CD4-positive, alpha-beta T cell (primary cell): ENCODE measurements at regions not wholly inside any gene's neighbourhood (a gene's known extent, or its start where the extent isn't known, plus 50 kb on each side); places are given as distances from the start of the nearest gene placed in this dataset.

Source experiments
- ATAC-seq: fragments of 200-7000 bp; cut with Tn5 transposase; one replicate; pipeline ENCODE4 v1.10.0; 2022; ENCODE audit warnings: mild to moderate bottlenecking; ENCODE audit not compliant: poor library complexity
- CTCF ChIA-PET: fragments of 350-600 bp; sonication (Branson Sonifier 250); formaldehyde crosslinking; loops from one replicate; lab custom pipeline; 2021; ENCODE audit warnings: antibody characterized with exemption, inconsistent platforms; lab: Charles Lee
- POLR2A ChIA-PET: fragments of 350-600 bp; sonication (Branson Sonifier 250); formaldehyde crosslinking; loops from one replicate; lab custom pipeline; 2021; ENCODE audit warnings: antibody characterized with exemption, inconsistent platforms; lab: Charles Lee
- DNase-seq, 14 experiments: peaks; one replicate each; pipeline ENCODE4 v3.0.0-alpha.2; 2013 to 2020; ENCODE audit warnings: mixed read lengths in 2 of 14
- H3K27ac ChIP-seq, 2 donors: one replicate each; pipeline versions ENCODE4 v1.5.1 to v1.7.0; 2013; ENCODE audit warnings: low read length in 2 of 2, low read depth in 1 of 2, mild to moderate bottlenecking in 1 of 2
- H3K27me3 ChIP-seq, 2 experiments: 1 replicate in 1 of 2; 2 replicates in 1 of 2; pipeline versions ENCODE4 v1.6.1 to v1.7.0; 2013; ENCODE audit warnings: low read length in 2 of 2, control low read depth in 1 of 2, mild to moderate bottlenecking in 1 of 2, moderate library complexity in 1 of 2; ENCODE audit not compliant: insufficient read depth in 2 of 2, control insufficient read depth in 1 of 2
- H3K36me3 ChIP-seq: one replicate; pipeline ENCODE4 v1.6.1; 2013; ENCODE audit warnings: low read length, control low read depth; ENCODE audit not compliant: insufficient read depth
- H3K4me1 ChIP-seq: one replicate; pipeline ENCODE4 v1.6.1; 2013; ENCODE audit warnings: low read length, control low read depth; ENCODE audit not compliant: insufficient read depth
- H3K4me3 ChIP-seq: one replicate; pipeline ENCODE4 v1.5.1; 2013; ENCODE audit warnings: mild to moderate bottlenecking, low read length, moderate library complexity
- H3K9me3 ChIP-seq, 2 experiments: 1 replicate in 1 of 2; 2 replicates in 1 of 2; pipeline versions ENCODE4 v1.6.1 to v1.7.0; 2013; ENCODE audit warnings: low read length in 2 of 2, mild to moderate bottlenecking in 2 of 2, control low read depth in 1 of 2, moderate library complexity in 1 of 2; ENCODE audit not compliant: control insufficient read depth in 1 of 2, insufficient read depth in 1 of 2
- H3K27ac Mint-ChIP-seq: one replicate; pipeline ENCODE4 v1.8.0; 2020; ENCODE audit warnings: mixed read lengths
- H3K27me3 Mint-ChIP-seq: one replicate; pipeline ENCODE4 v1.8.0; 2021; ENCODE audit warnings: mixed read lengths
- H3K36me3 Mint-ChIP-seq: one replicate; pipeline ENCODE4 v1.8.0; 2021; ENCODE audit warnings: low read depth, mixed read lengths
- H3K4me1 Mint-ChIP-seq: one replicate; pipeline ENCODE4 v1.8.0; 2021; ENCODE audit warnings: low read depth, mixed read lengths
- H3K4me3 Mint-ChIP-seq: one replicate; pipeline ENCODE4 v1.8.0; 2020; ENCODE audit warnings: mild to moderate bottlenecking, mixed read lengths
- H3K9me3 Mint-ChIP-seq: one replicate; pipeline ENCODE4 v1.8.0; 2020; ENCODE audit warnings: mixed read lengths
- intact Hi-C, 2 experiments: fragments of 100-400 bp; cut with DNase I in 1 of 2; cut with micrococcal nuclease in 1 of 2; formaldehyde crosslinking; loops; one replicate each; pipeline versions ENCODE4 v1.15.1 to v1.9.0; 2023 to 2025; cut with DNase I, micrococcal nuclease
- TF ChIP-seq, protein P1 (sequence below): fragments of 200-600 bp; IDR thresholded peaks from one replicate; pipeline ENCODE4 v1.8.0; 2022; ENCODE audit warnings: antibody characterized with exemption, mild to moderate bottlenecking

DNA sequence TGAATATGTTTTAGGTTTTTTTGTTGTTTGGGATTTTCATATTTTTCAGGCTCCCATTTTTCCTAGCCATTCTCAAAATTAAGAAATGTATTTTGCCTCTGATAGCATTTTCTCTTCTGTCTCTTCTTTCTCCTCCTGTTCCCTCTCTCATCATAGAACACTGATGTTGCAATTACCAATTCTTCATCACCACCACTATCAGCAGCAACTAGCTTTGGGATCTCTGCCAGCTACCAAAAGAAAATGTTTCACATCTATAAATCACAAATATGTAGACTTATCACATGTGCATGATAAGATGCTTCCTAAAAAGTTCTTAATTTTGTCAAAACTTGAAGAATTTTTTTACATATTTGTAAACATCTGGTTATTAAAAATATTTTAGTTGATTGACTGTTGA lies 887.1 kb downstream of the MAT2B start:
- Mint-ChIP-seq H3K36me3 (no peaks in the 10 kb centered on the region), H3K4me1 (no peaks in the 10 kb centered on the region), H3K9me3 (peaks cover 13% of the 10 kb centered on the region), H3K27ac (no peak overlapping the region), H3K27me3 (no peaks in the 10 kb centered on the region), H3K4me3 (no peak overlapping the region)
- DNase-seq: no peak
- ATAC-seq: no peak
- POLR2A ChIA-PET: no interaction called here
- Histone ChIP-seq H3K4me1 (no peaks in the 10 kb centered on the region), H3K9me3 (no peaks in the 10 kb centered on the region), H3K27ac (no peak overlapping the region), H3K27me3 (no peaks in the 10 kb centered on the region), H3K4me3 (no peak overlapping the region), H3K36me3 (no peaks in the 10 kb centered on the region)
- intact Hi-C loops: no loop called here
- TF ChIP-seq, protein P1, sequence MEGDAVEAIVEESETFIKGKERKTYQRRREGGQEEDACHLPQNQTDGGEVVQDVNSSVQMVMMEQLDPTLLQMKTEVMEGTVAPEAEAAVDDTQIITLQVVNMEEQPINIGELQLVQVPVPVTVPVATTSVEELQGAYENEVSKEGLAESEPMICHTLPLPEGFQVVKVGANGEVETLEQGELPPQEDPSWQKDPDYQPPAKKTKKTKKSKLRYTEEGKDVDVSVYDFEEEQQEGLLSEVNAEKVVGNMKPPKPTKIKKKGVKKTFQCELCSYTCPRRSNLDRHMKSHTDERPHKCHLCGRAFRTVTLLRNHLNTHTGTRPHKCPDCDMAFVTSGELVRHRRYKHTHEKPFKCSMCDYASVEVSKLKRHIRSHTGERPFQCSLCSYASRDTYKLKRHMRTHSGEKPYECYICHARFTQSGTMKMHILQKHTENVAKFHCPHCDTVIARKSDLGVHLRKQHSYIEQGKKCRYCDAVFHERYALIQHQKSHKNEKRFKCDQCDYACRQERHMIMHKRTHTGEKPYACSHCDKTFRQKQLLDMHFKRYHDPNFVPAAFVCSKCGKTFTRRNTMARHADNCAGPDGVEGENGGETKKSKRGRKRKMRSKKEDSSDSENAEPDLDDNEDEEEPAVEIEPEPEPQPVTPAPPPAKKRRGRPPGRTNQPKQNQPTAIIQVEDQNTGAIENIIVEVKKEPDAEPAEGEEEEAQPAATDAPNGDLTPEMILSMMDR: no peak
- CTCF ChIA-PET: no interaction called here

DNA sequence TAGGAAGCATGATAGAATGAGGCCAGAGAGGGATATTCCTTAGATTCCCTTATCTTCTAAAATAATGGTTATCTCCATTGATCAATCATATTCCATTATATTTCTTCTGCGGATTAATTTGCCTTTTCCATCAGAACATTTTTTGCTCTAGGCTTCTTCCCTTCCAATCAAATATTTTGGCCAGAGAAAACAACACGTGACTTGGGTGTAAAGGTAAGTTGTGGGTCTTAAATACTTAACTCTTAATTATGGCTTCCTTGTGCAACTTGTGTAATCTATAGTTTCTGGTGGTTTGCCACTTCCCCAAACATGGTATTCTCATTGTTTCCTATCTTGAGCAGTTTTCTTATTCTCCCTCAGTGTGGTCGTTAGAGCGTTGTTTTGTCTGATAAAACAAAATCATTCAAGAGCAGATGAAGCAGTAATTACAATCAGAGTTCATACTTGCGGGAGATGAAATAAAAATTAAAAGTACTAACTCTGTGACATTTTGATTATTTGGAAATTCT lies 889.3 kb downstream of the MAT2B start:
- Histone ChIP-seq H3K9me3 (no peaks in the 10 kb centered on the region), H3K27me3 (no peaks in the 10 kb centered on the region), H3K27ac (no peak overlapping the region), H3K4me1 (no peaks in the 10 kb centered on the region), H3K36me3 (no peaks in the 10 kb centered on the region), H3K4me3 (no peak overlapping the region)
- DNase-seq (no peak), ATAC-seq (no peak)
- intact Hi-C loops: no loop called here
- Mint-ChIP-seq H3K9me3 (peaks cover 17% of the 10 kb centered on the region), H3K4me1 (no peaks in the 10 kb centered on the region), H3K4me3 (no peak overlapping the region), H3K27me3 (no peaks in the 10 kb centered on the region), H3K27ac (no peak overlapping the region), H3K36me3 (no peaks in the 10 kb centered on the region)
- POLR2A ChIA-PET: no interaction called here
- TF ChIP-seq, protein P1: no peak
- CTCF ChIA-PET: no interaction called here

DNA sequence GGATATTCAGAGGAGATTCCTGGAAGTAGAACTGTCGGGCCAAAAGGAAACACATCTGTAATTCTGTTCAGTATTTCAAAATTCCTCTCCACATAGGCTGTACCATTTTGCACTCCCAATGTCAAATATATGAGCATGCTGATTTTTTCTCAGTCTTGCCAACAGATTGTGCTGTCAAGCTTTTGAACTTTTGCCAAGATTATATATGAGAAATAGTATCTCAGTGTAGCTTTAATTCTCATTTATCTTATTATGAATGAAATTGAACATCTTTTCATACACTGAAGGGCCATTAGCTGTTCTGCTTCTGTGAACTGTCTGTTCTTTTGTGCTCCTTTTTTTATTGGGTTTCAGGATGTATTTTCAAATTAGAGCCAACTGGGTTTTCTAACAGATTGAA lies 907.1 kb downstream of the MAT2B start:
- POLR2A ChIA-PET: no interaction called here
- H3K9me3 Mint-ChIP-seq: peaks cover 21% of the 10 kb centered on the region

More for the DNA sequence above, 907.1 kb downstream of the MAT2B start:
- no peak overlapping the region for H3K4me3 ChIP-seq
- Mint-ChIP-seq H3K4me1 (no peaks in the 10 kb centered on the region), H3K27ac (no peak overlapping the region), H3K4me3 (no peak overlapping the region), H3K36me3 (no peaks in the 10 kb centered on the region), H3K27me3 (no peaks in the 10 kb centered on the region)
- TF ChIP-seq, protein P1: no peak
- H3K27ac ChIP-seq: no peak overlapping the region
- peaks cover 0 to 4% of the 10 kb centered on the region in 2 experiments for H3K9me3 ChIP-seq
- CTCF ChIA-PET: no interaction called here
- no peaks in the 10 kb centered on the region for H3K27me3 ChIP-seq
- ATAC-seq: no peak
- no peaks in the 10 kb centered on the region for H3K4me1 ChIP-seq
- no peaks in the 10 kb centered on the region for H3K36me3 ChIP-seq
- DNase-seq: no peak
- intact Hi-C loops: no loop called here
